ACC112 (cell line): ENCODE measurements at regions not wholly inside any gene's neighbourhood (a gene's known extent, or its start where the extent isn't known, plus 50 kb on each side); places are given as distances from the start of the nearest gene placed in this dataset.

ENCODE experiments used
- H2AFZ ChIP-seq: fragments of 200-600 bp; sonication (generic); one replicate; pipeline ENCODE4 v1.6.0; 2017; ENCODE audit warnings: antibody characterized with exemption, low read length; ENCODE audit not compliant: unreplicated experiment
- H3K27ac ChIP-seq: fragments of 200-600 bp; sonication (generic); 2 replicates; pipeline ENCODE4 v1.5.1; 2014; ENCODE audit warnings: low read depth, mild to moderate bottlenecking, antibody characterized with exemption, low read length, moderate library complexity
- H3K27me3 ChIP-seq: fragments of 200-600 bp; sonication (generic); 2 replicates; pipeline ENCODE4 v1.6.1; 2014; ENCODE audit warnings: mild to moderate bottlenecking, antibody characterized with exemption, low read length, moderate library complexity, mixed read lengths; ENCODE audit not compliant: insufficient read depth
- H3K36me3 ChIP-seq: fragments of 200-600 bp; sonication (generic); 2 replicates; pipeline ENCODE4 v1.6.1; 2016; ENCODE audit warnings: mild to moderate bottlenecking, antibody characterized with exemption, low read length, moderate library complexity, mixed read lengths; ENCODE audit not compliant: insufficient read depth
- H3K4me1 ChIP-seq: fragments of 200-600 bp; sonication (generic); one replicate; pipeline ENCODE4 v1.6.1; 2016; ENCODE audit warnings: low read length, mixed read lengths; ENCODE audit not compliant: insufficient read depth, unreplicated experiment, control insufficient read depth
- H3K4me3 ChIP-seq: fragments of 200-600 bp; sonication (generic); 2 replicates; pipeline ENCODE4 v1.5.1; 2014; ENCODE audit warnings: mild to moderate bottlenecking, low read depth, low read length
- H3K79me2 ChIP-seq: fragments of 200-600 bp; sonication (generic); one replicate; pipeline ENCODE4 v1.6.0; 2016; ENCODE audit warnings: low read length; ENCODE audit not compliant: control insufficient read depth, unreplicated experiment, insufficient read depth

DNA sequence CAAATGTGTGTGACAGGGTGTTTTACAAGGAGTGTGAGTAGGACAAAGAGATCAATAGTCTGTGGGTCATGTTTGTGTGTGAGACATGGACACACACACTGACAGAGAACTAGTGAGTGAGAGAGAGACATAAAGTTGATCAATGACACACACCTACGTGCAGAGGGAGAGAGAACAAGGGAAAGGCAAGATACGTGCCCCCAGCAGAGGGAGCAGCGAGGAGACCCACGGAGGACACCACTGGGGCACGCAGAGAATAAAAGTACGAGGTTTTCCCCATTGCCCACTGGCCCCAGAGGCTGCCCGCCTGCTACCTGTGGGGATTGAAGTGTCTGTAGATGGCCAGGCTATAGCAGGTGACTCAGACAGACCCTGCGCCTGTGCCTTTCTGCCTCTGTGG lies 130.2 kb upstream of the CSF3R start:
- Histone ChIP-seq H2AFZ (no peak overlapping the region), H3K27ac (no peak overlapping the region), H3K79me2 (no peaks in the 10 kb centered on the region), H3K4me1 (no peaks in the 10 kb centered on the region), H3K36me3 (no peaks in the 10 kb centered on the region), H3K4me3 (no peak overlapping the region), H3K27me3 (peaks cover 33% of the 10 kb centered on the region)

DNA sequence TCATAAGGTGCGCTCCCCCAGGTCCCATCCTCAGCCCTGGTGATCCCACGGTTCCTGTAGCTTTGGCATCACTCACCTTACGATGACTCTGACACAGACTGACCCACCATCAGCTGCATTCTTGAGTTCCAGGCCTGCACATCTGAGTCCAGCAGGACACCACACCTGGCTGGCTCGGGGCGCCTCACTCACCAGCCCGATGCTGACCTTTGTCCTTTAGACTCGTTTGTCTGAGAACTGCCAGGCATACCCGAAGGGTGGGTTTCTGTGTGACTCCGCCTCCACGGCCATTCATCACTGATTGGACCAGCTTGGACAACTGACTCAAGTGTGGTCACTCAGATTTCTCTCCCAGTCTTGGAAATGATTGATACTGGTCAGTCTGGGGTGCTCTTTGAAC lies 129.4 kb upstream of the CSF3R start:
- Histone ChIP-seq H3K27me3 (peaks cover 39% of the 10 kb centered on the region), H3K27ac (no peak overlapping the region), H3K36me3 (no peaks in the 10 kb centered on the region), H3K79me2 (no peaks in the 10 kb centered on the region), H2AFZ (no peak overlapping the region), H3K4me1 (no peaks in the 10 kb centered on the region), H3K4me3 (no peak overlapping the region)

DNA sequence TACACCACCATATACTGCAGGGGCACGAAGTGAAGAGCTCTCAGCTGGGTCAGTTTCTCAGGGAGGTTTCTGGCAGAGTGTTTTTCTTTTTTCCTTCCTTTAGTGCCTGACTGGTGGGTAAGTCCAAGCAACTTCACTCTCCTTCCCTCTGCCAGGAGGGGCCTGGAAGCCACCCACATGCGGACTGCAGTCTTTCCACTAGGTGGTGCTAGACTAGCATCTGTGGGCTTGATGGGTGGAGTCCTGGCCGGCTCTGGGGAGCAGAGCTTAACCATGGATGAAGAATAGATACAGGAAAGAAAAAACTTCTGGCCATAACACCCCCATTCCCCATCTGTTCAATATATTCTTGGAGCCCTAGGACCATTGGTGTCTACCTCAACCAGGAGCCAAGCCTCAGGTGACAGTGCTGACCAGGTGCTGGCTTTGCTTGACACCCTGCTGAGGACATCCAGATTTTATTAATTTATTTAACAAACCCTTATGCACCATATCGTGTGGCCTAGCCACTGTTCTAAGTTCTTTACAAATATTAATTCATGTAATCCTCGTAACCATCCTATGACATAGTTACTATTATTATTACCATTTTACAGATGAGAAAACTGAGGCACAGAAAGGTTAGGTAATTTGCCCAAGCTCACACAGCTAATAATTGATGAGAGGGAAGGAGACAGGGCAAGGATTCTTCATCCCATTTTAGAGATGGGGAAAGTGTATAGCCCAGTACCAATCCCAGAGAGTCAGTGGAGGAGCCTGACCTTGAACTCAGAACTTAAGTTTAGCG lies 126.7 kb upstream of the CSF3R start:
- no peaks in the 10 kb centered on the region for H3K36me3 ChIP-seq
- no peak overlapping the region for H3K27ac ChIP-seq
- H3K27me3 ChIP-seq = peaks cover 42% of the 10 kb centered on the region; the same call in 1 of the 2 replicates
- no peaks in the 10 kb centered on the region for H3K79me2 ChIP-seq
- H3K4me3 ChIP-seq = no peak overlapping the region
- no peak overlapping the region for H2AFZ ChIP-seq
- no peaks in the 10 kb centered on the region for H3K4me1 ChIP-seq

DNA sequence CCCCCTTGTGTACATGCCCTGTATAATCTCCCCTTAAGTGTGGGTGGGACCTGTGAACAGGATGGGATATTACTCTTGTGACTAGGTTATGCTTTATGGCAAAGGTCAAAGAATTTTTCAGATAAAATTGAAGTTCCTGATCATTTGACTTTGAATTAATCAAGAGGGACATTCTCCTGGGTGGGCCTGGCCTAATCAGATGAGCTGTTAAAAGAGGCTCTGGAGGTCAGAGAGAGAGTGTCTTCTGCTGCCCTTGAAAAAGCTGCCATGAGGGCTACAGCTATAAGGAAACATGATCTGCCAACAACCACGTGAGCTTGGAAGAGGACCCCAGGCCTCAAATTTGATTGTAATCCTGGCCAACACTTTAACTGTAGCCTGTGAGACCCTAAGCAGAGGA lies 125.6 kb upstream of the CSF3R start:
- H3K27ac ChIP-seq = no peak overlapping the region

DNA sequence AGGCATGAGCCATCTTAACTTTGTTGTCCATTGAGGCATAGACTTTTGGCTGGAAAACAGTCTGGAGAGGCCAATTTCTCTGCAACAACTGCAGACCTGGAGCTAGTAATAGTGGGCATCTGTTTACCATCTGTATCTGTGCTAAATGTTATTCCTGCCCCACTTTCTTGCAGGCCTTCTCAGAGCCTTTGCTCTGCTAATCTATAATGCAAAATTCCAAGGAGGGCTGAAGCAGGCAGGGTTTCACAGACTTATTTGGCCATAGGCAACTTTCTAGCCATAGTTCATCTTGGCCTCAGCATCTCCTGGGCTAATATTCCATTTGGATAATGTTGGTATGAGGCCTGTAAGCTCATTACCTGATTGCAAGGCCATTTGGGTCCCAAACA lies 124.5 kb upstream of the CSF3R start:
- peaks cover 40% of the 10 kb centered on the region; the same call in 1 of the 2 replicates for H3K27me3 ChIP-seq
- H3K36me3 ChIP-seq = no peaks in the 10 kb centered on the region
- no peak overlapping the region for H3K27ac ChIP-seq

More for the DNA sequence above, 125.6 kb upstream of the CSF3R start:
- H2AFZ ChIP-seq = no peak overlapping the region
- no peaks in the 10 kb centered on the region for H3K79me2 ChIP-seq
- peaks cover 43% of the 10 kb centered on the region; the same call in 1 of the 2 replicates for H3K27me3 ChIP-seq
- H3K36me3 ChIP-seq = no peaks in the 10 kb centered on the region
- H3K4me1 ChIP-seq = no peaks in the 10 kb centered on the region
- no peak overlapping the region for H3K4me3 ChIP-seq

DNA sequence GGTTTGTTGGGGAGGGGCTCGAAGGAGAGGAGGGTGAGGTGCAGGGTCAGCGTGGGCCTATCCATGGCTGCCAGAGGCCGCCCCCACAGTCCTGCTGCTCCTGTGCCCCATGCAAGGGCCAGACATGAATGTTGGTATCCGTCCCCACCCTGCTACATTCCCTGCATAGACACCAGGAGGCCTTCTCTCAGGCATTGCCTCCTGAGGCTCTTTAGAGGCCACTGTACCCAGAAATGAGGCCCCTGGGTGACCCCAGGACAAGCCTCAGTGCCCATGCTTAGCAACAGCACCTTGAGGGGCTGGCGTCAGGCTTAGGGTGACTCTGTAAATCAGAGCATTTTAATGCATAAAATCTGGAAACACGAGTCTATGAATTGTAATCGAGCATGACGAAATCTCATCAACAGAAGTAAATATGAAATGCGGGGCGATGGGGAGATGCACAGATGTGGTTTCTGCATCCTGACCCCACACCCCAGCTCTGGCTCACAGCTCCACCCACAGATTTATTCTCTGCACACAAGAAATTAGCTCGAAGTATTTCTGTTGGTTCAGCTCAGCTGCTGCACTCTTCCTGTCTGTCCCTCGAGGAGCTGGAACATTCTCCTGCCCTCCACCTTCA lies 124.0 kb upstream of the CSF3R start:
- Histone ChIP-seq H3K4me3 (no peak overlapping the region), H3K27me3 (peaks cover 36% of the 10 kb centered on the region; the same call in 1 of the 2 replicates), H3K36me3 (no peaks in the 10 kb centered on the region), H2AFZ (no peak overlapping the region), H3K27ac (no peak overlapping the region), H3K4me1 (no peaks in the 10 kb centered on the region), H3K79me2 (no peaks in the 10 kb centered on the region)

More for the DNA sequence above, 124.5 kb upstream of the CSF3R start:
- no peaks in the 10 kb centered on the region for H3K79me2 ChIP-seq
- no peaks in the 10 kb centered on the region for H3K4me1 ChIP-seq
- no peak overlapping the region for H3K4me3 ChIP-seq
- H2AFZ ChIP-seq = no peak overlapping the region

DNA sequence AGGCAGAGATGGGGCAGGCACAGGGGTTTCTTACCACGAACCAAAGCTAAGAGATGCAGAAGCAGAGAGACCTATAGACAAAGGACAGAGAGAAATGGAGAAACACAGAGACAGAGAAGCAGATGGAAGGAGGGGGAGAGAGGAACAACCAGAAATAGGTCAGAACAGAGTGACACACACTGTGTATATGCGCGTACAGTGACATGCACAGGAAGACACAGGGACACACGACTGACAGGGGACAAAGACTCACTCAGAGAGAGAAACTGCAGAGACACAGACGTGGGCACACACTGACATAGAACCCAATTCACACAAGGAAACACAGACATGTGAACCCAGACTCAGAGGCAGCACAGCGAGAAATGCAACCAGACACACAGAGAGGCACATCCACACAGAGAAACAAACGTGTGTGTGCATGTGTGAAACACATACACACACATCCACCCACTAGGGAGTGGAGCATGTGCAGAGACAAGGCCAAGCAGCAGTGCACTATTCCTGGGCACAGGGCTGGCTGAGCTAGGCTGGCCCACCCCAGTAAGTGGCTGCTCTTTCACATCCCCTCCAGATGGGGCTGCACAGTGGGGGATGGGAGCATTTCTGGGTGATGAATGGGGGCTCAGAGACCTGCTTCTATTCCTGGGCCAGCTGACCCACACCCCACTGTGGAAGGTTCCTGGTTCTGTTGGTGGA lies 123.4 kb upstream of the CSF3R start:
- H3K27ac ChIP-seq = no peak overlapping the region
- peaks cover 36% of the 10 kb centered on the region for H3K27me3 ChIP-seq
- no peak overlapping the region for H3K4me3 ChIP-seq
- H2AFZ ChIP-seq = no peak overlapping the region
- H3K36me3 ChIP-seq = no peaks in the 10 kb centered on the region
- no peaks in the 10 kb centered on the region for H3K79me2 ChIP-seq
- no peaks in the 10 kb centered on the region for H3K4me1 ChIP-seq

DNA sequence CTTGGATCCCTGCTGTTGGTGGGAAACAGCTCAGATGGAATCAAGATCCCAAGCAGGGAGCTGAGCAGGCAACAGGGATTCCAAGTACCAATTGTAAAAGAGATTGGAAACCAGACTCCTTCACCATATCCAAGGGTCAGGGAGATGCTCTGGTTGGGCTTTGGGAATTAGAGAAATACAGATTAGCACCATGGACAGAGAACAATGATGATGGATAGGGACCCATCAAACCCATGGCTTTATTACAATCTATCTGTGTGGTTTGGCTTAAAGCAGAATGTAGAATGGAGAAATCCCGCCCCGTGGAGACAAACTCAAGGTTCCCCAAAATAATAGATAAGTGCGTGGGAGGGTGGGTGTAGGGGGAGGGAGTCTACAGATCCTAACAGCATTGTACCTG lies 120.7 kb upstream of the CSF3R start:
- H3K27me3 ChIP-seq = peaks cover 51% of the 10 kb centered on the region
- no peak overlapping the region for H3K27ac ChIP-seq
- no peaks in the 10 kb centered on the region for H3K36me3 ChIP-seq
- no peak overlapping the region for H3K4me3 ChIP-seq
- H3K4me1 ChIP-seq = no peaks in the 10 kb centered on the region
- H2AFZ ChIP-seq = no peak overlapping the region
- no peaks in the 10 kb centered on the region for H3K79me2 ChIP-seq

DNA sequence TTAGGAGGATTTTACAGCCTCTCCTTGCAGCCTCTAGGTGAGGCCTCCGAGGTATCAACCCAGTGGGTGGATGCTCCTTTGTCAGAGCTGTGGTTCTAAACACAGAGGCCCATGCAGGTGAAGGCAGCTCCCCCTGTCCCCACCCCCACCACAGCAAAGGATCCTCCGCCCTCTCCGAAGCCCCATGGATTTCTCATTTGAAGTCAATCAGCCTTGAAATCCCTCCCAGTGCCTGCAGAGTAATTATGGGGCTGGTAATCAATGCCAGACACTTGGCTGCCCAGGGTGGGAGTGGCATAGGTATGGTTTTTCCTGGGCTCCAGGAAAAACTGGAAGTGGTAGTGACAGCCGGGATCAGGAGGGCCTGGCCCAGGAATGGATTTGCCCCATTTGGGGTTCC lies 119.5 kb upstream of the CSF3R start:
- Histone ChIP-seq H3K79me2 (no peaks in the 10 kb centered on the region), H2AFZ (no peak overlapping the region), H3K27me3 (peaks cover 57% of the 10 kb centered on the region), H3K4me3 (no peak overlapping the region), H3K4me1 (no peaks in the 10 kb centered on the region), H3K36me3 (no peaks in the 10 kb centered on the region), H3K27ac (no peak overlapping the region)

DNA sequence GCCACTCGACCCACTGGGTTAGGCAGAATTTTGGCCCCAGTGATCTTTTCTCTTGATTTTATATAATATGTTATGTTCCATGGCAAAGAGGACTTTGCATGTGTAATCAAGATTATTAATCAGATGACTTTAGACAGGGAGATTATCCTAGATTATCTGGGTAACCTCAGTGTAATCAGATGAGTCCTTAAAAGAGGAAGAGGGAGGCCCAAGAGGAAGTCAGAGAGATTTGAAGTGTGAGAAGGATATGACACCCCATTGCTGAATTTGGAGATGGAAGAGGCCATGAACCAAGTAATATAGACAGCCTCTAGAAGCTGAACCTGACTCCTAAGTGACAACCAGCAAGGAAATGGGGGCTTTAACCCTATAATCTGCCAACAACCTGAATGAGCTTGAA lies 117.1 kb upstream of the CSF3R start:
- no peaks in the 10 kb centered on the region for H3K79me2 ChIP-seq
- no peaks in the 10 kb centered on the region for H3K36me3 ChIP-seq
- H3K27me3 ChIP-seq = peaks cover 67% of the 10 kb centered on the region
- H3K27ac ChIP-seq = no peak overlapping the region
- H2AFZ ChIP-seq = no peak overlapping the region
- H3K4me1 ChIP-seq = no peaks in the 10 kb centered on the region
- no peak overlapping the region for H3K4me3 ChIP-seq
